GOT3 (cell line): ENCODE measurements at regions not wholly inside any gene's neighbourhood (a gene's known extent, or its start where the extent isn't known, plus 50 kb on each side); places are given as distances from the start of the nearest gene placed in this dataset.
"Not testable (repeated sequence)": the region's sequence is repeated elsewhere in the genome, so short reads cannot be mapped to it uniquely, and the experiment has no call there.

Experiments used
- DNase-seq: peaks from one replicate; lab custom pipeline; 2025; ENCODE audit warnings: mixed read lengths; lab: John Stamatoyannopoulos, UW

GRCh38 chr1:121003230-121003629 is 113.7 kb downstream of the PPIAL4A start:
- DNase-seq: not testable (repeated sequence)

DNA sequence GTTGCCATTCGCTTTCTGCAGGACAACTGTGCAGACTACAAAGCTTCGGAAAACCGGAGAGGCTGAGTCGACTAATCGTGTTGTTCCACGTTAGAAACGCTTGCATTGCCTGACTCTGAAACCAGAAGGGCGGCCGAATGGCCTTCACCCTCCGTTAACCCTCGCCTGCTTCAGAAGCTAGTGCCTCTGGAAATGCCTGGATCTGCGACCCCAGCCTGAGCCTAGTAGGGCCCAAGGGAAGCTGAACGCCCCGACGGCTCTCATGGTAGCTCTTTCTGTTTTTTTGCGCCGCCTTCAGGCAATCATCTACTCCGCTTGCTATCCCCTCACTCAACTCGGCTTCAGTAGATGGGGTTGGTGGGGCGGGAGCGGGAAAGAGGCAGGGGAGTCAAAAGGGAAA is 117.3 kb downstream of the PPIAL4A start:
- DNase-seq: not testable (repeated sequence)

- DNase-seq: not testable (repeated sequence)
Measured at GRCh38 chr1:121007755-121008154, 118.2 kb downstream of the PPIAL4A start.

GRCh38 chr1:121008512-121009215 is 119.1 kb downstream of the PPIAL4A start:
- DNase-seq: not testable (repeated sequence)

DNA sequence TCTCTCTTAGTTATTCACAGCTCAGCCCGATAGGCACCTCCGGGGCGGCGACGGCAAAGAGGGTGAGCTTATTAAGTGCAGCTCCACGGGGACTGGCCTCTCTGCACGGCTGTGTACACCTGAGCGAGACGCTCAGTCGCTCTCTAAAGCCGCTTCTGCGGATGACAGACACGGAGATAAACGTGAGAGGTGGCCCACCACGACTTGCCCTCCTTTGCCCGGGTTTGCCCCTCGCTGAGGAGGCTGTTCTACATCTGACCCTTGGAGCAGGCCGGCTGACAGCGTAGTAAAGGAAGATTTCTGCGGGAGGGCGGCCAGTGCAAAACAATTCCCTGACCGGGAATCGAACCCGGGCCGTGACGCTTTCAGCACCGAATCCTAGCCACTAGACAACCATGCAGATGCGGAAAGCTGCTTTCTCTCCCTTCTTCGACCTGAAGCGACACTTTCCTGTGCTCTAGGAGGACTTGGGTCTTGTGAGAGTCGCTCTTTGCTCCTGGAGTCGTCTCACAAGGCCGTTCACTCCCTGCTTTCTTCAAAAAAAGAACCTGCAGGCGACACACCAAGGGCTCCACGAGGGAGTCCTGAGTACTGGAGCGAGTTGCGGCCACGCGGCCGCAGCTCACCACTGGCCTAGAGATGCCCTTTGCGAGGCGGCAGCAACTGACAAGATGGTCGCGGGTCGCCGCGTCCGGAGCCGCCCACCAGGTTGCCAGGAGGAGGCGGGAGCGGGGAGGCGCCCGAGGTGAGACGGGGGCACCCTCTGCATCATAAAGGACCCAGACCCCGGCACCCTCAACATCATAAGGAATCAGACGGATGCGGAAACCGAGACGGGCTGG is 119.9 kb downstream of the PPIAL4A start:
- DNase-seq: not testable (repeated sequence)

GRCh38 chr1:121010141-121010540 is 120.6 kb downstream of the PPIAL4A start:
- DNase-seq: not testable (repeated sequence)

GRCh38 chr1:121013181-121013580 is 123.6 kb downstream of the PPIAL4A start:
- not testable (repeated sequence) for DNase-seq

DNA sequence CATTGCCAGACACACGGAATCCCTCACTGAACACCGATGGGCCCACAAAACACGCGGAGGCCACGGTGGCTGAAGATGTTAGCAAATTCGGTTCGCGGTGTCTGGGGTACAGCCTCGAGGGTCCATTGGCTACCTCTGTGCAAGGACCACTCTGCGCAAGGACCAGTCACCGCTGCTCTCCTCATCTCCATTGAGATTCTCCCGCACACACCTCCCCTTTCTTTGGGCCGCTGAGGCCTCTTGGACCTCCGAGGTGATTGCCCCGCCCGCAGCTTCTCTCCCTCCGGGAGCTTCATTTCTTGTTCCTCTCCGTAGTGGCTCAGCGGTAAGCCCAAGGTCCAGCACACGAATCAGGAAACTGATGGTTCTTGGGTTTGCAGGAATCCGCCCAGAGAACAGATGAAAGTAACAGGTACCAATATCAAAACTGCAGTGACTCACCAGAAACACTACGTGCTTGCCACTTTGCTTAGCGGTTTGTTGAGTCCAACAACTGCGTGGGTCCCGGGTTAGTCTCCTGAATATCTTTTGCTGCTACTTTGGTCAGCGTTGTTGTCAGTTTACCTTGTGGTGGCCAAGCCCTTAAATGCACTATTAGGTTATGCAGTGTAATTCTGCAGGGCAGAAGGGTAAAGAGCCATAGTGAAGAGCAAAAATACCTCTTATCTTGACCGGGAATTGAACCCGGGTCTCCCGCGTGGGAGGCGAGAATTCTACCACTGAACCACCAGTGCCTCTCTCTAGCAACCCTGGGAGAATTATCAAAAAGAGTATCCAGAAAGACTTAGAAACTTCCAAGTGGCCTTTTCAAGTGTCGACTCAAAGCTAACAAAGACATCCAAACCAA is 126.8 kb downstream of the PPIAL4A start:
- DNase-seq: not testable (repeated sequence)

DNA sequence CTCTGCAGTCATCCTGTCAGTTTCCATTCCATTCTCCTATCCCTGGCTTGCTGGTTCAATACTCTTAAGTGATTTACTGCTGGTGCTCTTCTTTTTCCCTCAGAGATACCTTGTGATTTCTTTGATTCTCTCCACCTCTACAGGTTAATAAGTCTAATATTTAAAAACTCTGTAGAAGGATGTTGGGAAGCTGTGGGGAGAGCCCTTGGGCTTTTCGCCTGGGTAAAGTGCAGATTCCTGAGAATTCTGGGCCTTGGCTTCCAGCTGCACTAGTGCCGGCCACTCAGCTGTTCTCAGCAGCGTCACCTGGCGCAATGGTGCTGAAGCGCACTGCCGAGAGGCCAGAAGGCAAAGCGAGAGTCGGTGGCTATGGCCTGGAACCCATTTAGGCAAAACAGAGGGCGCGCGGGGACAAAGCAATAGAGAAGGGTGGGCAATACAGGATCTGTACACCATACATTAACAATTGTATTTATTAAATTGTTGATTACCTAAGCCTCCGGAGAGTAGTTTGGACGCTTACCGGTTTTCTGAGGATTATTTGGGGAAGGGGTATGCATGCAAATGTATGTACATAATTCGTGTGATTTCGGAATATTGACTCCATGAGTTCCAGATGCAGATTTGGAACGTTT is 130.3 kb downstream of the PPIAL4A start:
- DNase-seq: not testable (repeated sequence)

DNA sequence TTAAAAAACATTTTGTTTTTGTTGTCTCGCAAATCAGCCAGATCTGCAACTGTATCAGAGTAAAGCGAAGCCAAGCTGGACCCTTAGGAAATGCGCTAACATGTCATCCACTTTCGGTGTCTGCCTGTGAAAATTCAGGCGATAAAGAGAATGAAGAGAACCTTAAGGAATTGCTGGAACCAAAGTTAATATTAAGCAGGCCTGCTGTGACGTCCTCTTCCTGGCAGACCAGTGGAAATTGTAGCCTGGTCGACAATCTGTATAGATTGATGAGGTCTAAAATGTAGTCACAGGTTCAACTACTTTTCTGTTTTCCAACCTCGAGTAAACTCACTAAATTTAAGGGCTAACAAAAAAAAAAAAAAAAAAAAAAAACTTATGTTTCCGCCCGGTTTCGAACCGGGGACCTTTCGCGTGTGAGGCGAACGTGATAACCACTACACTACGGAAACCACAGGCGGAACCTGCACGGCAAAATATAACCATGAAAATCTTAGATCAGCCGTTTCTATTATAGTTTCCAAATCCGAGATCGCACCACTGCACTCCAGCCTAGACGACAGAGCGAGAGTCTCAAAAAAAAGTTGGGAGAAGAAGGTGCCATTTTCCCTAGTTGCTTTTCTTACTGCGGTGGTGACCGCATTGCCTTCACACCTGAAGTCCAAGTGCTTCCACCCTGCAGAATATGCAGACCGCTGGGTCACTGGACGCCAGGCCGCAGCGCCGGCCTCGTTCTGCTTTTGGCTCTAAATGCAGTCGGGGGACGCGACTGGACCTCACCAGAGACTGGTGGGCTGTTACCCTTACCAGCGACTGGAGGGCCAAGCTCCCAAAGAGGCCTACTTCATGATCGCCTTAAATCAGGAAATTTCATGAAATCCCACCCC is 131.0 kb downstream of the PPIAL4A start:
- DNase-seq: not testable (repeated sequence)

GRCh38 chr1:121021716-121022115 is 132.1 kb downstream of the PPIAL4A start:
- DNase-seq: not testable (repeated sequence)

GRCh38 chr1:121032878-121033494 is 143.4 kb downstream of the PPIAL4A start:
- not testable (repeated sequence) for DNase-seq

DNA sequence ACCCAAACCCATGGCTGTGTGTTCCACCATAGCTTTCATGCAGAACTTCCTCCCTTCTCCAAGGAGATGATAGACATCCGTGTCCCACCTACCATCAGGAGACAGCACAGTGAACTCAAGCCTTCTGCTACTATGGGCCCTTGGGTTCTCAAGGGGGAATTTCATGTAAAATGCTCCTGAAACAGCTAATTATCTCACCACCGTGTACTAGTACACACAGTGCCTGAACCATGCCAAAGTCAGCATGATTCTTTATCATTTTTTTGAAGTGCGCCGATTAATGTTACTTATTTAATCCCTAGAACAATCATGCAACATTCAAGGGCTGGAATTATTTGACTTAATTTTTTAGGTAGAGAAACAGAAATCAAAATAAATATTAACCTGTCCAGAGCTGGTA is 147.2 kb downstream of the PPIAL4A start:
- DNase-seq: not testable (repeated sequence)

- not testable (repeated sequence) for DNase-seq
Measured at GRCh38 chr1:121040974-121041373, 143.2 kb downstream of the FAM72B start.

DNA sequence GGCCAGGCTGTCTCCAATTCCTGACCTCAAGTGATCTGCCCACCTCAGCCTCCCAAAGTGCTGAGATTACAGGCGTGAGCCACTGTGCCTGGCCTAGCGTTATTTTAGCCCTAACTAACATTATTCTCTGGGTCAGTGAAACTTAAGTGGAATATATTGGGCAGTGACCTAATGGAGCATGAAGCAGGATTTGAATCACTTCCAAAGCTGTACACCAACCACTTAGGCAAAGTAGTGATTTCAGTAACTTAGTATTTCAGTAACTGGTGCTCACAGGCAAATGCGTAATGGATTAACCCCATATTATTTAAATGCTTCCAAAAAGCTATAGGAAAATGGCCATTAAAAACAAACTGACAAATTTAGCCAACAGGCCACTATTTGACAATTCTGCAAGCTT is 142.6 kb downstream of the FAM72B start:
- DNase-seq: not testable (repeated sequence)

GRCh38 chr1:121042882-121043281 is 141.3 kb downstream of the FAM72B start:
- DNase-seq: not testable (repeated sequence)

- not testable (repeated sequence) for DNase-seq
Measured at GRCh38 chr1:121048293-121048752, 135.8 kb downstream of the FAM72B start.

DNA sequence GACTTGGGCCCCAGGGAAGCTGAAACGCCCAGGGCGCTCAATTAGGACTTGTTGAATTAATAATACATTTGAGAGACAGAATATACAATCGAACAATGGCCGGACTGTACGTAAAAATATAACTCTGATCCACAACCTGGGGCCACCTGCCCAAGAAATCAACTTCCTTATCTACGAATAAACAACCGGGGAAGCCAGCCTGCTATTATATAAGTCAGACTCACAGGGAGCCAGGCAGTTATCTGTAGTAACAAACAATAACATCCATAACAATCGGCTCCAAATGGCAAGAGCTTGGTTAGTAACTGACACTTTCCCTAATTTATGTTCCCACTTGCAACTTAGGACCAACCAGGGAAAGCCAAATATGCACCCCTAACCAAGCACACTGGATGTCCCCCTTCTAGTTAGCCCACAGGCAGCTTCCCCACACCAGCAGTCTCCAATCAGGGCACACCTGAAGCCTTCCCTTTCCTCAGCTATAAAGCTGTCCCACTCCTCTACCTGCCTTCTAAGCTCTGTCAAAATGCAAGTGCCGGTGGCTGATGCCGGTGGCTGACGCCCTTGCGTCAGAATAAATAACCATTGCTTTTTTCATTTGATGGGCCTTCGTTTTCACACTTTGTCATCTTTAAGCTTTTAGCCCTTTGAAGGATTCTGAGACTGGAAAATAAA is 135.2 kb downstream of the FAM72B start:
- DNase-seq: not testable (repeated sequence)

- not testable (repeated sequence) for DNase-seq
Measured at GRCh38 chr1:121050097-121050496, 134.0 kb downstream of the FAM72B start.
